ENCODE measurements at regions not wholly inside any gene's neighbourhood (a gene's known extent, or its start where the extent isn't known, plus 50 kb on each side); places are given as distances from the start of the nearest gene placed in this dataset.

DNA sequence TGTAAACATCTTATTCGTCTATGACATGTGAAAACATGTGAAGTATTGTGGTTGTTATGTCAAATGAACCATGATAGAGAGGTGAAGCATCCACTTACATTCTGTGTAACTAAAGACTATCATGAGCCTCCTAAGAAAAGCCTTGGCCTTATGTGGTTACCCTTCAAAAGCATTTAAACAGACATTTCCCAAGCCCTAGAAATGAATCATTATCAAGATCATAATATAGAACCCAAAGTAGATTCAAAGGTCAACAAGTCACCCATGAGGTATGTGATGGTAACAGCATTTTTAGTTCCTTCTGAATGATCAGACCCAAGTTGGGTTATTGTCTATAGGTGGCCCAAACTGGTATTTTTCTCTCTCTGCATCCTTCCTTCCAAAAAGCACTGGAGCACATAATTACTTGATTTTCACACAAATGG is 408.0 kb downstream of the TBL1XR1 start:
- DNase-seq, result no peak

DNA sequence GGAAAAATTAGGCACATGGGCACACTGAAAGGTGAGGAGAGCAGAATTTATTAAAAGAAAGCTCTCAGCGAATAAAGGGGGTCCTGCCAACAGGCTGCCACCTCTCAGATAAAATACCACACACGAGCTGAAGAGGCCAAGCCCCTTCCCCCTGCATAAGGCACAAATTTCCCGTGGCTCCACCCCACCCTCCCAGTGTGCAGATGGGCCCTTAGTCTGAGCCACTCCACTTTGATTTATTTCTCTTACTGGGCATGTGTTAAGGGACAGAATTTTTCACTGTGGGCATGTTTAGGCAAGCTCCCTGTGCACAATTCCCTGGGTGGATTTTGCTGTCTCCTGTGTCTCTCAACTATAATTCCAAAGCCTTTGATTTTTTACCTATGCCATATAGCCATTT is 409.8 kb downstream of the TBL1XR1 start:
- DNase-seq, result no peak

DNA sequence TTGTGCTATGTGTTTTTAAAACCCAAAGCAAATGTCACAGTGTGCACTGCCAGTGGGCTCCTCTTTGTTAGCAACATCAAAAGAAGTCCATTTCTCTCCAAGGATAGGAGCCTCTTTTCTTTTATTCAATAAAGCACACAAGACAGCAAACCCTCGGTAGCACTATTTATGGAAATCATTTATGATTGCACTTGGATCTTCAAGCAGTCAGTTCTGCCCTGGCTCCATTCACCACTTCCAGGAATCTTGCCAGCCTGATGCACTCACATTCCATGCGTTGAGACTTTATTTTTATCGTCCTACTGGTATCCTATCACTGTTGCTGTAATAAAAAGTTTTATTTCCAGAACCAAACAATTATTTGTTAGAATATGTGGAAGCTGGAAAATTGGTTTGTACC is 412.1 kb downstream of the TBL1XR1 start:
- DNase-seq, result no peak

DNA sequence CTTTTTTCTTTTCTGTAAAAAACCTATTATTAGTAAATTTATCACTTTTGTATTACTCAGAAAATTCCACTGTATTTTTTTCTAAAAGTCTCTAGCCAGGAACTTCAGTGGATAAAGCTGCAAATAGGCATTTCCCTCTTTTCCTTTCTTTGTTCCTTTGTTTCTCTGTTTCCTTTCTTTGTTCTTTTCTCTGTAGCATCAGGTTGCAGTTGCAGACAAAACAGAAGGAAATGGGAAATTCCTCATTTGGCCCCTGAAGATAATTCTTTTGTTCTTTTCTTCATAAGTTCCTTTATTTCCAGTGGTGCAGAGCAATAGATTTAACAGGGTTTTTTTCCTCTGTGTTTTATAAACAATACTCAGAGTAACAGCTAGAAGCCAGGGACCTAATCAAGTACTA is 416.5 kb downstream of the TBL1XR1 start:
- no peak for DNase-seq

- no peak for DNase-seq
Observed at GRCh38 chr3:176776622-176777175, 420.6 kb downstream of the TBL1XR1 start.

DNA sequence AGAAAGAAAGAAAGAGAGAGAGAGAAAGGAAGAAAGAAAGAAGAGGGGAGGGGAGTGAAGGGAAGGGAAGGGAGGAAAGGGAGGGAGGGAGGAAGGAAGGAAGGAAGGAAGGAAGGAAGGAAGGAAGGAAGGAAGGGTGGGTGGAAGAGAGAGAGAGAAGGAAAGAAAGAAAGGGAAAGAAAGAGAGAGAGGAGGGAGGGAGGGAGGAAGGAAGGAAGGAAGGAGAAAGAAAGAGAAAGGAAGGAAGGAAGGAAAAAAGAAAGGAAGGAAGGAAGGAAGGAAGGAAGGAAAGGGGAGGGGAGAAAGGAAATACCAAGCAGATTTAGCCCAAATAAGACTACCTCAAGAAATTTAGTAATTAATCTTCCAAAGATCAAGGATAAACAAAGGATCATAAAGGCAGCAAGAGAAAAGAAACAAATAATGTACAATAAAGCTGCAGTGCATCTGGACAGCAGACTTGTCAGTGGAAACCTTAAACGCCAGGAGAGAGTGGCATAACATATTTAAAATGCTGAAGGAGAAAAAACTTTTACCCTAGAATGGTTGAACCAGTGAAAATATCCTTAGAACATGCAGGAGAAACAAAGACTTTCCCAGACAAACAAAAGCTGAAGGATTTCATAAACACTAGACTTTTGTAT is 427.6 kb downstream of the TBL1XR1 start:
- DNase-seq, result no peak

DNA sequence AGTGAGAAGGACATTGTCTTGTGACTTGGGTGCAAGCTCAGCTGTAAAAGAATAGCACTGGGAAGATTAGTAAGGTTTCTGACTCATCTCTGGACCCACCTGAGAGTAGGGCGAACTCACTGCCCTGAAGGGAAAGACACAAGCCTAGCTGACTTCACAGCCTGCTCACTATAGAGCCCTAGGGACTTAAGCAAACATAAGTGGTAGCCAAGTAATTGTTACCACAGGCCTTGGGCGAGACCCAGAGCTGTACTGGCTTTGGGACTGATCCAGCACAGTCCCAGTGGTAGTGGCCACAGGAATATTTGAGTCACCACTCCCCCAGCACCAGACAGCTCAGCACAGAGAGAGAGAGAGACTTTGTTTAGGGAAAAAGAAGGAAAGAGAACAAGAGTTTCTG is 429.9 kb downstream of the TBL1XR1 start:
- no peak for DNase-seq

DNA sequence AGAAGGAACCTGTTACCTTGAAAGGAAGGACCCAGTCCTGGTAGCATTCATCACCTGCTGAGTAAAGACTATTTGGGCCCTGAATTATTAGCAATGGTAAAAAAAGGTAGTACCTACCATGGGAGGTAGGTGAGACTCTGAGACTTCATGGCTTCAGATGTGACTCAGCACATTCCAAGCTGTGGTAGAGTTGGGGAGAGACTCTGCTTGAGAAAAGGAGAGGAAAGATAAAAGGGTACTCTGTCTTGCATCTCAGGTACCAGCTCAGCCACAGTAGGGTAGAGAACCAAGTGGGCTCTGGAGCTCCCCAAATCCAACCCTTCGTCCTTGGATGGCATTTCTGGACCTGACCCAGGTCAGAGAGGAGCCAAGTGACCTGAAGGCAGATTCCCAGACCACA is 430.4 kb downstream of the TBL1XR1 start:
- no peak for DNase-seq

DNA sequence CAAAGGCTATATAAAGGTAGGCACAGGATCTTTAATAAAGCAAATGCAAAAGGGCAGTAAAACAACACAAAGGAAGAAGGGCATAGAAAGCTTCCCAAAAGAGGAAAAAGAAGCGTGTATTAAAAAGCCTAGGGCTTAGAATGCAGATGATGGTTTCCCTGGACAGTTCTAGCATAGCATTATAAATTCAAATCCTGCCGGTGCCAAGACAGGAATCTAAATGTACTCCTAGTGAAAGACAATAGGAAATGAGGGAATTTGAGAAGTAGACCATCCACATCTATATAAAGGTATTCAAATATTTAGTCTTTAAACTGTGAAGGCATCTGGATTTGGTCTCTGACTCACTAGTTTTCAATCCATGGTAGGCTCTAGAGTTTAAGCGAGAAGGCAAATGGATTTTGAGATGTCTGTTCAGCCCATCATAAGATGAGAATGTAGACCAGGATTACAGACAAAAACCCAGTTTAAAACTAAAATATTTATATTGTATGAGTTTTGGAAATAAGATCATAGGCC is 431.8 kb downstream of the TBL1XR1 start:
- no peak for DNase-seq

GRCh38 chr3:176759815-176760506 is 437.3 kb downstream of the TBL1XR1 start:
- no peak for DNase-seq

GRCh38 chr3:176757429-176757828 is 439.9 kb downstream of the TBL1XR1 start:
- no peak for DNase-seq

GRCh38 chr3:176755977-176756376 is 441.3 kb downstream of the TBL1XR1 start:
- no peak for DNase-seq

- no peak for DNase-seq
Observed at GRCh38 chr3:176755552-176755951, 441.7 kb downstream of the TBL1XR1 start.

DNA sequence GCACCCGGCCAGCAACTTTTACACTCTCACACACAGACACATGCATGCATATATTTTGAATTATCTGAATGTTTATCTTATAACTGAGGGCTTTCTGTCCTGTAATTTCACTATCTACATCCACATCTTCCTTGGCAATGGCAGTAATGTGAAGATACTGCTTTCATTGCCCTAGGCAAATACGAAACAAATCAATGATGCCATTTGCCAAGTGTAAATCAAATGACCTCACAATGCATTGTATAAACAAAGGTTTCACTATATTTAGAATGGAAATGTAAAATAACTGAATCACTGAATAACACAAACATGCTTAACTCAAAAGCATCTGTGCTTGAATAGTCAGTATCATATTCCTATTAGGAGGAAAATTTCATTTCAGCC is 455.6 kb downstream of the TBL1XR1 start:
- DNase-seq, result no peak

DNA sequence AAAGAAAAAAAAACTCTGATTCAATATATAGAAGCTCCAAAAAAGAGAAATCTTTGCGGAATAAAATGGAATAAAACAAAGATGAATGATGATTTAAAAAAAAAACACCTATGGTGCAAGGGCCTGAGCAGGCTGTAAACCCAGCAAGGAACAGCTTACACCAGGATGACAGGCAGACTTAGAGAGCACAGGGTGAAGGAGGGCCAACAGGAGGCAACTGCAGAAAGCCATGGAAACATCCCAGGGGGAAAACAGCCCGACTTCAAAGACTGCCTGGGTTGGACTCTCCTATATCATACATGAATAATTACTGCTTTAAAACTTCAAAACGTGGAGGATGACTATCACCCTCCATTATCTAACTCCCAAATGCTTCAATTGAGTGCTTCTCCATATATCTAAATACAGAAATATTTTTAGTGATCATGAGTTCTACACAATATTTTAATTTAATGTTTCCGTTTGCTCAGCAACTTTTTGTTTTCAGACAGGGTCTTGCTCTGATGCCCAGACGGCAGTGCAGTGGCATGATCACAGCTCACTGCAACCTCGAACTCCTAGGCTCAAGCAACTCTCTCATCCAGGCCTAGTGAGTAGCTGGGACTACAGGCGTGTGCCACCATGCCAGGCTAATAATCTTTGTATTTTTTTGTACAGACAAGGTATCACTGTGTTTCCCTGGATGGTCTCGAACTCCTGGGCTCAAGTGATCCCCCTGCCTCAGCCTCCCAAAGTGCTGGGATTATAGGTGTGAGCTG is 456.2 kb downstream of the TBL1XR1 start:
- no peak for DNase-seq

- DNase-seq, result no peak
Observed at GRCh38 chr3:176739159-176739558, 458.1 kb downstream of the TBL1XR1 start.

DNA sequence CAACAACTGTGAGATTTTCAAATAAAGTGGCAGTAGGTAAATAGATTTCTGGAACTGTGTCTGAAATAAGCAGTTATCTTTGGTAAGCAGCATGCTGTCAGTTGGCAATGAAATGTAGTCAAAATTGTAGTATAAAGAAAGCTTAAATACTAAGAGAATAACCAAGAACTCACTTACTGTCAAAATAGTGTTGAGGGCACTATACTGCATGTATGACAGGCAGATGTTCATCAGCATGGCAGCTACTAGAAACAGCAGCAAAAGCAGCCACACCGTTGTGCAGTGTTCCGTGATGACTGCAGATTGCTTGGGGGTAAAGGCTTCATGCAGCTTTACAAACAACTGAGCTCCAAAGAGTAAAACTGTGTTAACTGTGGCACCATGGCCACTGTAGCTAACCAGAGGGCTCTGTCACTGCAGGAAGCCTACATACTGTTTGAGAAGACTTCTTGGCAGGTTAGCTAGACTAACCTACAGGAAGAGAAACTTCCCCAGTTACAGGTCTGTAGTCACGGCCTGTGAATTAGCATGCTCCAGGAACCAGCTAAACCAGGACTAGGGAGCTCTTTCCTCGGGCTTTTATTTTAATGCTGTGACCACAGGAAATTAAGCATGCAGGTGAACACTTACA is 459.7 kb downstream of the TBL1XR1 start:
- DNase-seq, result no peak

- no peak for DNase-seq
Observed at GRCh38 chr3:176734146-176734545, 463.1 kb downstream of the TBL1XR1 start.

DNA sequence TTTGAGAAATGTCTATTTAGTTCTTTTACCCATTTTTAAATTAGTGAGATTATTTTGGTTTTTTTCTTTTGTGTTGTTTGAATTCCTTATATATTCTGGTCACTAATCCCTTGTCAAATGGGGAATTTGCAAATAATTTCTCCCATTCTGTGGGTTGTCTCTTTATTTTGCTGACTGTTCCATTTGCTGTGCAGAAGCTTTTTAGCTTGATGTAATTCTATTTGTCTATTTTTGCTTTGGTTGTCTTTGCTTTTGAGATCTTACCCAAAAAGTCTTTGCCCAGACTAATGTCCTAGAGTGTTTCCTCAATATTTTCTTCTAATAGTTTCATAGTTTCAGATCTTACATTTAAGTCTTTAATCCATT is 472.9 kb downstream of the TBL1XR1 start:
- no peak for DNase-seq

- DNase-seq, result no peak
Observed at GRCh38 chr3:176723758-176724393, 473.4 kb downstream of the TBL1XR1 start.

DNA sequence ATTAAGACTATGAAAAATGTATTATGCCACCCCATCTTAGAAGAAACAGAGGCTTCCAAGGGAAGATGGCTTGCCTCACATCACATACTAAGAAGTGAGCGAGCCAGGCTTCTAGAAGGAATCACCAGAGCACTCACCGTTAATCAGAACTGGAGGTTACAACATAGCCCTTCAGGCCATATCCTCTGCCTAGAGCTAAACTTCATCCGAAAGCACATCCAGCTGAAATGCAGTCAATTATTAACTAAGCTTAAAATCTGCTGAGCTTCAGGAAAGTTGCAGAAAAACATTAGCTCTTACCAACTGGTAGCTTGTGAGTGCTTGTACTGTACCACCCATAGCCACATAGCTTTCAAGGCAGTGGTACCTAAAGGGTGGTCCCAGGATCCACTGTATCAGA is 483.2 kb downstream of the TBL1XR1 start:
- DNase-seq, result no peak

DNA sequence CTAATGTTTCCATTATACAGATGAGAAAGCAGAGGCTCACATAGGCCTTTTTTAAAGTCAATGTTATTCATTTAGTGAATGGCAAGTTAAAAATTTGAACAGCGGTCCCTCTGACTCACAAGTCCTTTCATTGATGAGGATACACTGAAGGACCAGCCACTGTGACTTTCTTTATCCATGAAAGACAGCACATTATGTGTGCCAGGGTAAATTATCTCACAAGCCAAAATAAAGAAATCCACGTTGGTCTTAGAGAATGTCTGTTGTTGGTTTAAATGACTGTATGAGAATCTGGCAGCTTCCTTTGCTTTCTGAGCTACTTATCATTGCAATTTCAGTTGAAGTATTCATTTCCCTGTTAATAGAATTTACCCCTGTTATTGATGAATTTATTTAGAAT is 485.1 kb downstream of the TBL1XR1 start:
- no peak for DNase-seq

- no peak for DNase-seq
Observed at GRCh38 chr3:176699288-176699687, 498.0 kb downstream of the TBL1XR1 start.

All from dermis blood vessel endothelial cell (primary cell).